Ishikawa (cell line): ENCODE measurements at regions not wholly inside any gene's neighbourhood (a gene's known extent, or its start where the extent isn't known, plus 50 kb on each side); places are given as distances from the start of the nearest gene placed in this dataset.

Experiments
- CEBPB ChIP-seq: IDR thresholded peaks from 2 replicates; pipeline ENCODE4 v1.6.1; 2012
- CREB1 ChIP-seq: IDR thresholded peaks from 2 replicates; pipeline ENCODE4 v1.6.1; 2012; ENCODE audit warnings: low read depth
- EGR1 ChIP-seq: IDR thresholded peaks from 2 replicates; pipeline ENCODE4 v1.6.1; 2012
- EP300 ChIP-seq: IDR thresholded peaks from 2 replicates; pipeline ENCODE4 v1.6.1; 2012; ENCODE audit warnings: borderline replicate concordance
- FOXM1 ChIP-seq: IDR thresholded peaks from 2 replicates; pipeline ENCODE4 v1.6.1; 2012; ENCODE audit warnings: low read depth, borderline replicate concordance
- NFIC ChIP-seq: IDR thresholded peaks from 2 replicates; pipeline ENCODE4 v1.6.1; 2012
- RAD21 ChIP-seq: IDR thresholded peaks from 2 replicates; pipeline ENCODE4 v1.6.1; 2012; ENCODE audit warnings: low read depth
- TAF1 ChIP-seq: IDR thresholded peaks from 2 replicates; pipeline ENCODE4 v1.6.1; 2012; ENCODE audit warnings: low read depth, mild to moderate bottlenecking
- TCF12 ChIP-seq: IDR thresholded peaks from 2 replicates; pipeline ENCODE4 v1.6.1; 2012; ENCODE audit warnings: low read depth
- TEAD4 ChIP-seq: IDR thresholded peaks from 2 replicates; pipeline ENCODE4 v1.6.1; 2012
- YY1 ChIP-seq: IDR thresholded peaks from 2 replicates; pipeline ENCODE4 v1.6.1; 2012; ENCODE audit warnings: low read depth
- ZBTB7A ChIP-seq: IDR thresholded peaks from 2 replicates; pipeline ENCODE4 v1.6.1; 2012; ENCODE audit warnings: low read depth
- TF ChIP-seq, protein P1 (sequence below): IDR thresholded peaks from 2 replicates; pipeline ENCODE4 v1.6.1; 2012
- TF ChIP-seq, protein P2 (sequence below): IDR thresholded peaks from 2 replicates; pipeline ENCODE4 v1.6.1; 2012; ENCODE audit warnings: low read depth, mild to moderate bottlenecking
- TF ChIP-seq, protein P3 (sequence below): IDR thresholded peaks from 2 replicates; pipeline ENCODE4 v1.6.1; 2012

DNA sequence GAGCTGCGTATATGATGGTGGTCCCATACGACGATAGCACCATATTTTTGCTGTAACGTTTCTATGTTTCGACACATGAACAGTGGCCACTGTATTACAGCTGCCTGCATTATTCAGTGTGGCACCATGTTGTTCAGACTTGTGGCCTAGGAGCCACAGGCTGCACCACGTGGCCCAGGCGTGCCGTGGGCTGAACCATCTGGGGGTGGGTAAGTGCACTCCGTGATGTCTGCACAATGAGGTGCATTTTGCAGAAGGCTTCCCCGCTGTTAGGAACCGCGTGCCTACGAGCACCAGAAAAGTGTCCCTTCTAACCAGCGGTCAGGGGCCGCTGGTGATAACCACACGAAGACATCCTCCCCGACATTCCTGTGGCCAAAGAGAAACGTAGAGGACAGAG lies 433.7 kb upstream of the MYT1L start:
- TF ChIP-seq, protein P1, sequence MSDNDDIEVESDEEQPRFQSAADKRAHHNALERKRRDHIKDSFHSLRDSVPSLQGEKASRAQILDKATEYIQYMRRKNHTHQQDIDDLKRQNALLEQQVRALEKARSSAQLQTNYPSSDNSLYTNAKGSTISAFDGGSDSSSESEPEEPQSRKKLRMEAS: peak; percentile 60
- no peak for TF ChIP-seq ZBTB7A

DNA sequence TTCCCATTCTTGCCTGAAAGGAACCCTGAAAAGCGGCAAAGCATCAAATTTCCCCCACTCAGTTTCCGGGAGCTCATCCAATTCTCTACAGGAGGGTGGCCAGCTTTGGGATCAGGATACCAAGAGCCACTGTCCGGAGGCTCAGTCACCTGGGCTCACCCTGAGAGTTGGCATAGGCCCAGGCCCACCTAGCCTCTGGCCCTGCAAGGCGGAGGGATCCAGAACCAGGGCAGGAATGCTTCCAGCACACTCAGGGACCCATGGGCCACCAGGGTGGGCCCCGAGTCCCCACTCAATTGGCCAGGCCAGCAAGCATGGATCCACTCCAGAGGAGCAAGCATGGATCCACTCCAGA lies 432.9 kb upstream of the MYT1L start:
- TF ChIP-seq RAD21: peak; percentile 4; the same call in 1 of the 2 replicates
- TF ChIP-seq FOXM1: peak; percentile 81
- TF ChIP-seq EGR1: no peak
- TF ChIP-seq, protein P2, sequence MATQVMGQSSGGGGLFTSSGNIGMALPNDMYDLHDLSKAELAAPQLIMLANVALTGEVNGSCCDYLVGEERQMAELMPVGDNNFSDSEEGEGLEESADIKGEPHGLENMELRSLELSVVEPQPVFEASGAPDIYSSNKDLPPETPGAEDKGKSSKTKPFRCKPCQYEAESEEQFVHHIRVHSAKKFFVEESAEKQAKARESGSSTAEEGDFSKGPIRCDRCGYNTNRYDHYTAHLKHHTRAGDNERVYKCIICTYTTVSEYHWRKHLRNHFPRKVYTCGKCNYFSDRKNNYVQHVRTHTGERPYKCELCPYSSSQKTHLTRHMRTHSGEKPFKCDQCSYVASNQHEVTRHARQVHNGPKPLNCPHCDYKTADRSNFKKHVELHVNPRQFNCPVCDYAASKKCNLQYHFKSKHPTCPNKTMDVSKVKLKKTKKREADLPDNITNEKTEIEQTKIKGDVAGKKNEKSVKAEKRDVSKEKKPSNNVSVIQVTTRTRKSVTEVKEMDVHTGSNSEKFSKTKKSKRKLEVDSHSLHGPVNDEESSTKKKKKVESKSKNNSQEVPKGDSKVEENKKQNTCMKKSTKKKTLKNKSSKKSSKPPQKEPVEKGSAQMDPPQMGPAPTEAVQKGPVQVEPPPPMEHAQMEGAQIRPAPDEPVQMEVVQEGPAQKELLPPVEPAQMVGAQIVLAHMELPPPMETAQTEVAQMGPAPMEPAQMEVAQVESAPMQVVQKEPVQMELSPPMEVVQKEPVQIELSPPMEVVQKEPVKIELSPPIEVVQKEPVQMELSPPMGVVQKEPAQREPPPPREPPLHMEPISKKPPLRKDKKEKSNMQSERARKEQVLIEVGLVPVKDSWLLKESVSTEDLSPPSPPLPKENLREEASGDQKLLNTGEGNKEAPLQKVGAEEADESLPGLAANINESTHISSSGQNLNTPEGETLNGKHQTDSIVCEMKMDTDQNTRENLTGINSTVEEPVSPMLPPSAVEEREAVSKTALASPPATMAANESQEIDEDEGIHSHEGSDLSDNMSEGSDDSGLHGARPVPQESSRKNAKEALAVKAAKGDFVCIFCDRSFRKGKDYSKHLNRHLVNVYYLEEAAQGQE: no peak
- TF ChIP-seq, protein P3, sequence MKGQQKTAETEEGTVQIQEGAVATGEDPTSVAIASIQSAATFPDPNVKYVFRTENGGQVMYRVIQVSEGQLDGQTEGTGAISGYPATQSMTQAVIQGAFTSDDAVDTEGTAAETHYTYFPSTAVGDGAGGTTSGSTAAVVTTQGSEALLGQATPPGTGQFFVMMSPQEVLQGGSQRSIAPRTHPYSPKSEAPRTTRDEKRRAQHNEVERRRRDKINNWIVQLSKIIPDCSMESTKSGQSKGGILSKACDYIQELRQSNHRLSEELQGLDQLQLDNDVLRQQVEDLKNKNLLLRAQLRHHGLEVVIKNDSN: no peak
- TF ChIP-seq TCF12: peak; percentile 94
- peak; percentile 78 for TF ChIP-seq EP300
- peak; percentile 97 for TF ChIP-seq NFIC

DNA sequence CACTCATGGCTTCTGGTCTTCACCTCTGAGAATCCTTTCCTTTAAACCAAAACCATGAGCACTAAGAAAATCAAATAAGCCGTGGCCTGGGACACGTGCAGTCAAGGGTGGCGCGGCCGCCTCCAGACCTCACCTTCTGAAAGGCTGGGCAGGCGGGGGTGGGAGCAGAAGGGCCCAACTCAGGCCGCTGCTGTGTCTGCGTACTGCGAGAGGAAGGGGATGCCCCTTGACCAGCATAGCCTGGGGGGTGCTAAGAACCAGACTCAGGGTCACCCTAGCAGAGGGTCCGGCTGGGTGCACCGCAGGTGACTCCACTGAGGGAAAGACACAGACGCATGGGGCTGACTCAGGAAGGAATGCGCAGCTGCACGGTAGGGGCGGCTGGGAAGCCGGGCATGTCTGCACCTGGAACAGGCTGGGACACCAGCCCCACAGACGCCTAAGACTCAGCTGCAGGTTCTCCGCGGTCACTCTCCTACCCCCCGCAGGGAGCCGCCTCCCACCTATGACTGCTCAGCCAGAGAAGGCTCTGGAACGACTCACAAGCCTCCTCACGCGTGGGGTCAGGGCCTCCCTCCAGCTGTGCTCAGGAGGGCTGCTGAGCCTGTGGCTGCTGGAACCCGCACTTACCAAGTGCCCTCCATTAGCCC lies 432.4 kb upstream of the MYT1L start:
- TF ChIP-seq ZBTB7A (peak; percentile 64; the same call in 1 of the 2 replicates), TAF1 (no peak), CEBPB (no peak; the same call in 1 of the 2 replicates), TEAD4 (peak; percentile 55; the same call in 1 of the 2 replicates), CREB1 (no peak), EP300 (peak; percentile 95), NFIC (no peak), RAD21 (no peak), YY1 (peak; percentile 49), TCF12 (peak; percentile 98), FOXM1 (peak; percentile 86; the same call in 1 of the 2 replicates), EGR1 (no peak)
- TF ChIP-seq, protein P2: no peak
- TF ChIP-seq, protein P1: peak; percentile 43
- TF ChIP-seq, protein P3: no peak

DNA sequence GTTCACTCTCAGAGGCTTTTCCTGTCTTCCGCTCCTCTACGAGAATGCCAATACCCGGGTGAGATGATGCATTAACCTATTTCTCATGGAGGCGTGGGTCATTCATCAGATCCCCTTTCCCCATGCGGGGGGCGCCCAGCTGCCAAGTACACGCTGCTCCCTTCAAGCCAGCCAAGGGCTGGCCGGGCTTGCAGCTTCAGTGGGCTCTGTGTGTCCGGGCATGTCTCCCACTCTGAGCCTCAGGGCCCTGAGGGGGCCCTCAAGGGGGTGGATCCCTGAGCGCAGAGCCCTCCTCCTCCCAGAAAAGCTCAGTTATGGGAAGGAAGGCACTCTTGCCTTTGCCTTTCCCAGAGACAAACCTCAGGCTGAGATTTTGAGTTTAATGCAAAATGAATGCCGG lies 431.8 kb upstream of the MYT1L start:
- no peak for TF ChIP-seq EP300
- no peak for TF ChIP-seq ZBTB7A
- no peak for TF ChIP-seq NFIC
- no peak for TF ChIP-seq TAF1
- TF ChIP-seq, protein P2: no peak
- no peak for TF ChIP-seq TEAD4
- TF ChIP-seq YY1: no peak
- TF ChIP-seq TCF12: no peak
